ENCODE measurements at regions not wholly inside any gene's neighbourhood (a gene's known extent, or its start where the extent isn't known, plus 50 kb on each side); places are given as distances from the start of the nearest gene placed in this dataset.

DNA sequence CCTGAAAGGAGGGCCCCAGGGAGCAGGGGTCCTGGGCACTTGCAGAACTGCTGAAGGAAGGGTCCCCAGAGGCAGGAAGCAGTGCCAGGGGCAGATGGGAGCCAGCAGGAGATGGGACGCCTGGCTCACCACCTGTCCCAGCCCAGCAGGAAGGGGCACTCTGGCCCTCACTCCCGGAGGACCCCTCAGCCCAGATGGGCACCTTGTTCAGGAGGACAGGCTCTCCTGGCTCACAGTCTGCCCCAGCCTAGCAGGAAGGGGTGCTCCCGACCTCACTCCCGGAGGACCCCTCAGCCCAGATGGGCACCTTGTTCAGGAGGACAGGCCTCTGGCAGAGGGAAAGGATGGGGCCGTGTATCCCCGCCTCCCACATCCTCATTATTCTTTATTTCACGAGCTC is 331.4 kb upstream of the SHH start:
- WGBS, result 80% methylated on average over 7 of the region's 7 CpGs
- no peak overlapping the region for H3K27ac ChIP-seq (ENCODE audit: low read depth in 1 of 2, low read length in 2 of 2)
- H3K4me3 ChIP-seq (ENCODE audit: low read depth in 1 of 3, low read length in 3 of 3), result no peak overlapping the region
- no peaks in the 10 kb centered on the region for H3K27me3 ChIP-seq (ENCODE audit: control insufficient read depth in 4 of 4, insufficient read depth in 4 of 4, low read length in 3 of 4)
- peaks cover 0 to 1% (median 0%) of the 10 kb centered on the region in 4 donors for H3K4me1 ChIP-seq (ENCODE audit: control insufficient read depth in 4 of 4, insufficient read depth in 4 of 4, low read length in 3 of 4)
- no peak overlapping the region for H3K9ac ChIP-seq (ENCODE audit: low read depth in 1 of 2, low read length in 2 of 2)
- no peaks in the 10 kb centered on the region for H3K36me3 ChIP-seq (ENCODE audit: control insufficient read depth in 4 of 4, insufficient read depth in 3 of 4, low read depth in 1 of 4, low read length in 3 of 4)
- TF ChIP-seq RAD21 (IDR thresholded peaks at IDR 0.05) (no peak), FOXA1 (IDR thresholded peaks at IDR 0.05) (no peak), GABPA (IDR thresholded peaks at IDR 0.05 in 1 of 2, conservative IDR thresholded peaks at IDR 0.05 in 1 of 2) (no peak), NR2F2 (IDR thresholded peaks at IDR 0.05) (no peak), YY1 (IDR thresholded peaks at IDR 0.05) (no peak), FOXA2 (IDR thresholded peaks at IDR 0.05) (no peak), SP1 (IDR thresholded peaks at IDR 0.05) (no peak), TAF1 (conservative IDR thresholded peaks at IDR 0.05) (no peak), HNF4A (conservative IDR thresholded peaks at IDR 0.05) (no peak), HNF4G (IDR thresholded peaks at IDR 0.05) (no peak)
- TF ChIP-seq, protein P1, sequence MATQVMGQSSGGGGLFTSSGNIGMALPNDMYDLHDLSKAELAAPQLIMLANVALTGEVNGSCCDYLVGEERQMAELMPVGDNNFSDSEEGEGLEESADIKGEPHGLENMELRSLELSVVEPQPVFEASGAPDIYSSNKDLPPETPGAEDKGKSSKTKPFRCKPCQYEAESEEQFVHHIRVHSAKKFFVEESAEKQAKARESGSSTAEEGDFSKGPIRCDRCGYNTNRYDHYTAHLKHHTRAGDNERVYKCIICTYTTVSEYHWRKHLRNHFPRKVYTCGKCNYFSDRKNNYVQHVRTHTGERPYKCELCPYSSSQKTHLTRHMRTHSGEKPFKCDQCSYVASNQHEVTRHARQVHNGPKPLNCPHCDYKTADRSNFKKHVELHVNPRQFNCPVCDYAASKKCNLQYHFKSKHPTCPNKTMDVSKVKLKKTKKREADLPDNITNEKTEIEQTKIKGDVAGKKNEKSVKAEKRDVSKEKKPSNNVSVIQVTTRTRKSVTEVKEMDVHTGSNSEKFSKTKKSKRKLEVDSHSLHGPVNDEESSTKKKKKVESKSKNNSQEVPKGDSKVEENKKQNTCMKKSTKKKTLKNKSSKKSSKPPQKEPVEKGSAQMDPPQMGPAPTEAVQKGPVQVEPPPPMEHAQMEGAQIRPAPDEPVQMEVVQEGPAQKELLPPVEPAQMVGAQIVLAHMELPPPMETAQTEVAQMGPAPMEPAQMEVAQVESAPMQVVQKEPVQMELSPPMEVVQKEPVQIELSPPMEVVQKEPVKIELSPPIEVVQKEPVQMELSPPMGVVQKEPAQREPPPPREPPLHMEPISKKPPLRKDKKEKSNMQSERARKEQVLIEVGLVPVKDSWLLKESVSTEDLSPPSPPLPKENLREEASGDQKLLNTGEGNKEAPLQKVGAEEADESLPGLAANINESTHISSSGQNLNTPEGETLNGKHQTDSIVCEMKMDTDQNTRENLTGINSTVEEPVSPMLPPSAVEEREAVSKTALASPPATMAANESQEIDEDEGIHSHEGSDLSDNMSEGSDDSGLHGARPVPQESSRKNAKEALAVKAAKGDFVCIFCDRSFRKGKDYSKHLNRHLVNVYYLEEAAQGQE (IDR thresholded peaks at IDR 0.05), result no peak
- TF ChIP-seq, protein P2, sequence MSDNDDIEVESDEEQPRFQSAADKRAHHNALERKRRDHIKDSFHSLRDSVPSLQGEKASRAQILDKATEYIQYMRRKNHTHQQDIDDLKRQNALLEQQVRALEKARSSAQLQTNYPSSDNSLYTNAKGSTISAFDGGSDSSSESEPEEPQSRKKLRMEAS (IDR thresholded peaks at IDR 0.05), result no peak
- no peaks in the 10 kb centered on the region for H3K9me3 ChIP-seq (ENCODE audit: control insufficient read depth in 4 of 4, low read length in 3 of 4)
- no peak for DNase-seq (ENCODE audit: low spot score)

DNA sequence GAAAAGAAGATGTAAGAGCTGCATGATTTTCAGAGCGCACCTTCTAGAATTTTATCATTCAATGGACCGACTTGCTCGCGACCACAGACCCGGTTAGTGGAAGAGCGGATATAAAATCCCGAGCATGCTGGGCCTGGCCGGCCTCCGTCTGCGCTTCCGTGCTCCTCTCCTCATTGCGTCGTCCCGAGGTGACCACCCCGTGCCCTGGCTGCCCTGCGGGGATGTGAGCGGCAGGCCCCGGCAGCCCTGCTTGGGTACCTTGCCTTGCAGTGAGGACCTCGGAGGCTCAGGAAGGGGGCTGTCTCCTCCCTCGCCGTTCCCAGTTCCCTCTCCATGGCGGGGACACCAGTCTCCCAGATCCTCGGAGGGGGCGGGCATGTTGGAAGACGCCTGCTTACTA is 330.9 kb upstream of the SHH start:
- Histone ChIP-seq H3K27ac (ENCODE audit: low read depth in 1 of 2, low read length in 2 of 2) (no peak overlapping the region), H3K27me3 (ENCODE audit: control insufficient read depth in 4 of 4, insufficient read depth in 4 of 4, low read length in 3 of 4) (no peaks in the 10 kb centered on the region), H3K9ac (ENCODE audit: low read depth in 1 of 2, low read length in 2 of 2) (no peak overlapping the region), H3K4me1 (ENCODE audit: control insufficient read depth in 4 of 4, insufficient read depth in 4 of 4, low read length in 3 of 4) (peaks cover 0 to 1% (median 0%) of the 10 kb centered on the region in 4 donors), H3K36me3 (ENCODE audit: control insufficient read depth in 4 of 4, insufficient read depth in 3 of 4, low read depth in 1 of 4, low read length in 3 of 4) (no peaks in the 10 kb centered on the region), H3K4me3 (ENCODE audit: low read depth in 1 of 3, low read length in 3 of 3) (no peak overlapping the region), H3K9me3 (ENCODE audit: control insufficient read depth in 4 of 4, low read length in 3 of 4) (no peaks in the 10 kb centered on the region)
- DNase-seq (ENCODE audit: low spot score), result no peak
- 93% methylated on average over 25 of the region's 25 CpGs for WGBS
- TF ChIP-seq RAD21 (IDR thresholded peaks at IDR 0.05) (no peak), YY1 (IDR thresholded peaks at IDR 0.05) (no peak), RXRA (IDR thresholded peaks at IDR 0.05) (no peak)
- TF ChIP-seq, protein P3, sequence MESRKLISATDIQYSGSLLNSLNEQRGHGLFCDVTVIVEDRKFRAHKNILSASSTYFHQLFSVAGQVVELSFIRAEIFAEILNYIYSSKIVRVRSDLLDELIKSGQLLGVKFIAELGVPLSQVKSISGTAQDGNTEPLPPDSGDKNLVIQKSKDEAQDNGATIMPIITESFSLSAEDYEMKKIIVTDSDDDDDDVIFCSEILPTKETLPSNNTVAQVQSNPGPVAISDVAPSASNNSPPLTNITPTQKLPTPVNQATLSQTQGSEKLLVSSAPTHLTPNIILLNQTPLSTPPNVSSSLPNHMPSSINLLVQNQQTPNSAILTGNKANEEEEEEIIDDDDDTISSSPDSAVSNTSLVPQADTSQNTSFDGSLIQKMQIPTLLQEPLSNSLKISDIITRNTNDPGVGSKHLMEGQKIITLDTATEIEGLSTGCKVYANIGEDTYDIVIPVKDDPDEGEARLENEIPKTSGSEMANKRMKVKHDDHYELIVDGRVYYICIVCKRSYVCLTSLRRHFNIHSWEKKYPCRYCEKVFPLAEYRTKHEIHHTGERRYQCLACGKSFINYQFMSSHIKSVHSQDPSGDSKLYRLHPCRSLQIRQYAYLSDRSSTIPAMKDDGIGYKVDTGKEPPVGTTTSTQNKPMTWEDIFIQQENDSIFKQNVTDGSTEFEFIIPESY (IDR thresholded peaks at IDR 0.05), result no peak

GRCh38 chr7:156141941-156142340 is 329.7 kb upstream of the SHH start:
- no peaks in the 10 kb centered on the region for H3K4me1 ChIP-seq (ENCODE audit: control insufficient read depth in 4 of 4, insufficient read depth in 4 of 4, low read length in 3 of 4)
- H3K9ac ChIP-seq (ENCODE audit: low read depth in 1 of 2, low read length in 2 of 2), result no peak overlapping the region
- 86% methylated on average over 7 of the region's 7 CpGs for WGBS
- no peak for DNase-seq (ENCODE audit: low spot score)
- no peak overlapping the region for H3K27ac ChIP-seq (ENCODE audit: low read depth in 1 of 2, low read length in 2 of 2)
- H3K9me3 ChIP-seq (ENCODE audit: control insufficient read depth in 4 of 4, low read length in 3 of 4), result no peaks in the 10 kb centered on the region
- no peaks in the 10 kb centered on the region for H3K36me3 ChIP-seq (ENCODE audit: control insufficient read depth in 4 of 4, insufficient read depth in 3 of 4, low read depth in 1 of 4, low read length in 3 of 4)
- H3K4me3 ChIP-seq (ENCODE audit: low read depth in 1 of 3, low read length in 3 of 3), result no peak overlapping the region
- H3K27me3 ChIP-seq (ENCODE audit: control insufficient read depth in 4 of 4, insufficient read depth in 4 of 4, low read length in 3 of 4), result no peaks in the 10 kb centered on the region
- TF ChIP-seq JUND (IDR thresholded peaks at IDR 0.05) (no peak), FOXA2 (IDR thresholded peaks at IDR 0.05) (no peak), RAD21 (IDR thresholded peaks at IDR 0.05) (no peak), CTCF (IDR thresholded peaks at IDR 0.05; ENCODE audit: low read depth, low read length, missing input control) (no peak), FOXA1 (IDR thresholded peaks at IDR 0.05) (no peak), RXRA (IDR thresholded peaks at IDR 0.05) (no peak), YY1 (IDR thresholded peaks at IDR 0.05) (no peak), SP1 (IDR thresholded peaks at IDR 0.05) (no peak)
- TF ChIP-seq, protein P4, sequence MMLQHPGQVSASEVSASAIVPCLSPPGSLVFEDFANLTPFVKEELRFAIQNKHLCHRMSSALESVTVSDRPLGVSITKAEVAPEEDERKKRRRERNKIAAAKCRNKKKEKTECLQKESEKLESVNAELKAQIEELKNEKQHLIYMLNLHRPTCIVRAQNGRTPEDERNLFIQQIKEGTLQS (IDR thresholded peaks at IDR 0.05), result no peak
- TF ChIP-seq, protein P1 (IDR thresholded peaks at IDR 0.05), result no peak
